ENCODE measurements at regions not wholly inside any gene's neighbourhood (a gene's known extent, or its start where the extent isn't known, plus 50 kb on each side); places are given as distances from the start of the nearest gene placed in this dataset.
"Not testable (repeated sequence)": the region's sequence is repeated elsewhere in the genome, so short reads cannot be mapped to it uniquely, and the experiment has no call there.

DNA sequence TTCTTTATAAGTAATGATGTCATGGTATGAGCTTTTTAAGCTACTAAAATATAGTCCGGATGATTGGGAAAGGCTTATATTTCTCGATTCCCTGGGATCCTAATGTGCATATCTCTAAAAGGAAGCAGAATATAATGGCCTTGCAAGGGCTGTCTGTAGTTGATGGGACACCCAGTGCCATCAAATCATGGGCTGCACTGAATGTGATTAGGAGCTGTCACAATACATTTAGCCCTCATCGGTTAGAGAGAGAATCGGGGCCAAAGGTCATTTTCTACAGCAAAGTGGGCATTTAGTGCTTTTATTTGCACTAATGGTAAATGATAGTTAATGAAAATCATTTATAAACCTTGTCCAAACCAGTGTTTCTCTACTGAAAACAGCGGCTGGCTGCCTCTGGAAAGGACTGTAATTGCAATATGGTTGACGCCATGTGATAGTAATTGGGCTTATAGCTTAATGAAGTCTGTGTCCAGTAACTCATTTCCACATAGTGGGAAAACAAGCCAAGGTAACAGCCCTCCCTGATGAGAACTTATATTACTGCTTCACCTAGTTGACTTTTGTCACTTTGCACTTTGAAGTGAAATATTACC lies 265.0 kb upstream of the AZI2 start:
- Mint-ChIP-seq H3K9me3 (no peaks in the 10 kb centered on the region), H3K27me3 (ENCODE audit: low read depth) (no peaks in the 10 kb centered on the region), H3K27ac (no peak overlapping the region), H3K4me1 (ENCODE audit: low read depth) (no peaks in the 10 kb centered on the region), H3K4me3 (ENCODE audit: low read depth) (no peak overlapping the region), H3K36me3 (ENCODE audit: low read depth) (no peaks in the 10 kb centered on the region)
- DNase-seq (ENCODE audit: low spot score): no peak
- intact Hi-C loops (cut with micrococcal nuclease): no loop called here

DNA sequence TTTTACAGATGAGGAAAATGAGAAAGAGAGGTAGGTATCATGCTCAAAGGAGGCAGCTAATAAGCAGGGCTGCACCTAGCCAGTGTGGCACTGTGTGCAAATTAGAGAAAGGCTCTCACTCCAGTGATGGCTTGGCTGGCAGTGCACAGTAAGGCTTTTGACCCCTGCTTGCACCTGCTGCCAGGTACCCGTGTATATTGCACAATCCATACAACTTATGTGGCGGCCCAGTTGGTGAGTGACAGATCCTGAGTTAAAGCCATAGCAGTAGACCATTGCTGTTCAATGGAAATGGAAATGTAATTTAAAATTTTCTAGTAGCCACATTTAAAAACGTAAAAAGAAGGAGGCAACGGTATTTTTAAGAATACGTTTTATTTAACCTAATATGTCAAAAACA lies 266.4 kb upstream of the AZI2 start:
- DNase-seq (ENCODE audit: low spot score): no peak
- Mint-ChIP-seq H3K4me3 (ENCODE audit: low read depth) (no peak overlapping the region), H3K27ac (no peak overlapping the region), H3K36me3 (ENCODE audit: low read depth) (no peaks in the 10 kb centered on the region), H3K27me3 (ENCODE audit: low read depth) (no peaks in the 10 kb centered on the region), H3K9me3 (no peaks in the 10 kb centered on the region), H3K4me1 (ENCODE audit: low read depth) (no peaks in the 10 kb centered on the region)
- intact Hi-C loops (cut with micrococcal nuclease): no loop called here

DNA sequence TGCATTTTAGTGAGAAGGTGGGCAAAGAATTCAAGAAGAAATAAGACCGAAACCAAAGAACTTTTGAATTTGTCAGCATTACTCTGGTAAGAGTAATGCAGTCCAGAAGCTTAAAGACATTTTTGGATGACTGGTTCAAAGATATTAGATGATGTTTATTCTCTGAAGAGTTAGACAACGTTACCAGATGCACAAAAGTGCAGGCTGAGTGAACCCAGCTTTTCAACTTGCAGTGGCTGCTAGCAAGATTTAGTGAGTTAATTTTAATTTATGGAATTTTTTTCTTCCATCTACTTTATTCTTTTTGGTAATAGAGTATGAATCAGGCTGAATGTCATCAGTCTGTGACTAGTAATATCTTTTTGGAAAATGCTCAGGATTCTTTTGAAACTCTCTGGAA lies 267.3 kb upstream of the AZI2 start:
- H3K27me3 Mint-ChIP-seq (ENCODE audit: low read depth): no peaks in the 10 kb centered on the region
- H3K4me1 Mint-ChIP-seq (ENCODE audit: low read depth): no peaks in the 10 kb centered on the region
- no peaks in the 10 kb centered on the region for H3K36me3 Mint-ChIP-seq (ENCODE audit: low read depth)
- DNase-seq (ENCODE audit: low spot score): no peak
- no peak overlapping the region for H3K4me3 Mint-ChIP-seq (ENCODE audit: low read depth)
- no peaks in the 10 kb centered on the region for H3K9me3 Mint-ChIP-seq
- H3K27ac Mint-ChIP-seq: no peak overlapping the region
- intact Hi-C loops (cut with micrococcal nuclease): no loop called here

DNA sequence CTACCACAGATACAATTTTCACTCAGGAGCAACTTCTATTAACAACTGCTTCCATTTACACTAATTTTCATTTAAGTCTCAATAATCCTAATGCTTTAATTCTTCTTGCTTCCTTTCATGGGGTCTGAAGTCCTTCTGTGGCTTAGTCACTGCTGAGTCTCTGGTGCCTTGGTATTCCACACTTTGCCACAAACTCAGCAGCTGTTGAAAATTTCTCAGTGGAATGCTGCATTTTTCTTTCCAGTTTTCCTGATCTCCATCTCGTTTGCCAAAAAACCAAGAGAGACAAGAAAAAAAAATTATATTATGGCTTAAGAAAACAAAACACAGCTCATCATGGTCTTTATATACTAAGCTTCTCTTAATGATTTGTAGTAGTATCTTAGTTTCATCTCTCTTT lies 269.2 kb upstream of the AZI2 start:
- intact Hi-C loops (cut with micrococcal nuclease): no loop called here
- Mint-ChIP-seq H3K36me3 (ENCODE audit: low read depth) (no peaks in the 10 kb centered on the region), H3K27me3 (ENCODE audit: low read depth) (no peaks in the 10 kb centered on the region), H3K4me1 (ENCODE audit: low read depth) (no peaks in the 10 kb centered on the region), H3K27ac (no peak overlapping the region), H3K9me3 (no peaks in the 10 kb centered on the region), H3K4me3 (ENCODE audit: low read depth) (no peak overlapping the region)
- no peak for DNase-seq (ENCODE audit: low spot score)

DNA sequence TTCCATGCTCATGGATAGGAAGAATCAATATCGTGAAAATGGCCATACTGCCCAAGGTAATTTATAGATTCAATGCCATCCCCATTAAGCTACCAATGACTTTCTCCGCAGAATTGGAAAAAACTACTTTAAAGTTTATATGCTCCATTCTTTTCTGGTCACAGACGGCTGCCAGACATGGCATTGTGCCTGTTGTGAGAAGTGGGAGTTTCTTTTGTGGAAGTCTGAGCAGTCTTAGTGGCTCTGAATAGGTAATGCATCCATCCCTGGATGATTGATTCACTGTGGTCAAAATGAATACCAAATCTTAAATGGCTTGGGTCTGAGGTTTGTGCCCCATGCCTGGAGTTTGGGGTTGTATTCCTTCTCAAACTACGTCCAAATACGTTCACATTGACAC lies 274.5 kb upstream of the AZI2 start:
- H3K9me3 Mint-ChIP-seq: no peaks in the 10 kb centered on the region
- no peaks in the 10 kb centered on the region for H3K36me3 Mint-ChIP-seq (ENCODE audit: low read depth)
- H3K4me3 Mint-ChIP-seq (ENCODE audit: low read depth): no peak overlapping the region
- H3K27me3 Mint-ChIP-seq (ENCODE audit: low read depth): no peaks in the 10 kb centered on the region
- no peak for DNase-seq (ENCODE audit: low spot score)
- H3K27ac Mint-ChIP-seq: no peak overlapping the region
- H3K4me1 Mint-ChIP-seq (ENCODE audit: low read depth): no peaks in the 10 kb centered on the region
- intact Hi-C loops (cut with micrococcal nuclease): no loop called here

DNA sequence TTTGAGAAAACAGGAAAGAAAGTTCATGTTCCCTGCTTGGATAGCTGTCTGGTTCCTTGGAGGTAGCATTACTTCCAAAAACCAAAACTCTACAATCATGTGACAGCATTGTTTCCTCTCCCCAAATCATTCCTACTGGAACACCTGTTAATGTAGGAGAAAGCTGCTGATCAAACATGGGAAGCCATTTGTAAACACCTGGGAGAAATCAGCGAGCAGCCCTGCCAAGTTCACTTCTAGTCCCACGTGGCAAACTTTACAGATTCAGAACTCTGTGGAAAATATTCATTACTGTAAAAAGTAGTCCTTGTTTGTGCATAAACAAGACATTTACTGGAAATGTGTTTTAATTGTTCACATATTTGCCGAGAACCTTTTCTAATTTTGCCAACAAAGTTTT lies 275.5 kb upstream of the AZI2 start:
- intact Hi-C loops (cut with micrococcal nuclease): no loop called here
- H3K4me1 Mint-ChIP-seq (ENCODE audit: low read depth): no peaks in the 10 kb centered on the region
- H3K27ac Mint-ChIP-seq: no peak overlapping the region
- H3K4me3 Mint-ChIP-seq (ENCODE audit: low read depth): no peak overlapping the region
- no peaks in the 10 kb centered on the region for H3K27me3 Mint-ChIP-seq (ENCODE audit: low read depth)
- no peaks in the 10 kb centered on the region for H3K36me3 Mint-ChIP-seq (ENCODE audit: low read depth)
- DNase-seq (ENCODE audit: low spot score): no peak
- no peaks in the 10 kb centered on the region for H3K9me3 Mint-ChIP-seq

DNA sequence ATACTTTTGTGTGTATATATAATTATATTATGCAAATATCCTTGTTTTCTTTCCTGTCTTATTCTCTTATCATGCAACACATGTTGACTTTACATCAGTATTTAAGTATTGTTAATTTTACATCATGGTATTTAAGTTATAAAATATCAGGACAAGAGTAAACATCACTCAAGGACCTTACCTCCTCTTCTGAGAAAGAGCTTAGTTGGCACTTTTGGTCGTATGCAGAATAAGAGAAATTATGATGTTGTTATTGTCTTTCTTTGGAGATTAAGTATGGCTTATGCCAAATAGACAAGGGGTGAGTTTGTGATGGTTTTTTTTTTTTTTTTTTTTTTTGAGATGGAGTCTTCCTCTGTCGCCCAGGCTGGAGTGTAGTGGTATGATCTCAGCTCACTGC lies 279.2 kb upstream of the AZI2 start:
- intact Hi-C loops (cut with micrococcal nuclease); H3K27me3 Mint-ChIP-seq (ENCODE audit: low read depth); H3K27ac Mint-ChIP-seq; H3K36me3 Mint-ChIP-seq (ENCODE audit: low read depth); DNase-seq (ENCODE audit: low spot score); H3K4me3 Mint-ChIP-seq (ENCODE audit: low read depth); H3K4me1 Mint-ChIP-seq (ENCODE audit: low read depth); H3K9me3 Mint-ChIP-seq: not testable (repeated sequence)

DNA sequence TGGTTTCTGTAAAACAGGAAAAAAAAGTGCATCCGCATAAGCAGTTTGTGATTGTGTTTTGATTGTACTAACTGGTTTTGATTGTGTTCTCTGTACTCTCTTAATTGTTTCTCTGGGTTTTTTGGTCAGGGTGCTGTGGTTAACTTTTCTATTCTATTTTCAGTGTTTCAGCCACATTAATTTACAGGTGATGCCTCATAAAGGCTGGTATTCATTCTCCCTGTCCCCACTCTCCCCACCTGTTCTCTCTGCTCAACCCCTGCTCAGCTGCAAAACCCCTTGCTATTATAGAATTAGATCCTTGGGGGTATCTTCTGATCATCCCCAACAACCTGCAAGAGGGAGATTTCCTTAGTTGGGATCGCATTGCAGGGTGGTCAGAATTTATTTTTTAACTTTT lies 285.4 kb upstream of the AZI2 start:
- DNase-seq (ENCODE audit: low spot score): no peak
- H3K27ac Mint-ChIP-seq: no peak overlapping the region
- H3K4me1 Mint-ChIP-seq (ENCODE audit: low read depth): no peaks in the 10 kb centered on the region
- no peaks in the 10 kb centered on the region for H3K9me3 Mint-ChIP-seq
- no peaks in the 10 kb centered on the region for H3K36me3 Mint-ChIP-seq (ENCODE audit: low read depth)
- H3K27me3 Mint-ChIP-seq (ENCODE audit: low read depth): no peaks in the 10 kb centered on the region
- H3K4me3 Mint-ChIP-seq (ENCODE audit: low read depth): no peak overlapping the region
- intact Hi-C loops (cut with micrococcal nuclease): no loop called here

DNA sequence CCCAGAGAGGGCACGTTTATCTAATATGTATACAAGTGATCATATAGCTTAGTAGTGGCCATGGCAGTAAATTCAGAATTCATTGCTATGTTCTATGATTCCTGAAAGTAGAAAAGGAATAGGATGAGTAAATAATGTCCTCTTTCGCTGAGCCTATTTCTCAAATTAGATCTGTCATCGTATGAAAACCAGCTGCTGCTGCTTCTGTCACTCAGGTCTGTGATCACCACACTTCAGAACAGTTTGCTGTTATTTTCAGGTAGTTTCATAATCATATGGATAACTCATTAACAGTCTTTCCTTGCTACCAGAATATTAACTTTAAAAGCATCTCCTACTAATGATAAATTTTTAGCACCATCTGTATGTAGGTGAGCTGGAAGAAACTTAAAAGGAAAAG lies 289.1 kb upstream of the AZI2 start:
- no peaks in the 10 kb centered on the region for H3K9me3 Mint-ChIP-seq
- H3K27me3 Mint-ChIP-seq (ENCODE audit: low read depth): no peaks in the 10 kb centered on the region
- no peaks in the 10 kb centered on the region for H3K36me3 Mint-ChIP-seq (ENCODE audit: low read depth)
- H3K4me1 Mint-ChIP-seq (ENCODE audit: low read depth): no peaks in the 10 kb centered on the region
- H3K4me3 Mint-ChIP-seq (ENCODE audit: low read depth): no peak overlapping the region
- intact Hi-C loops (cut with micrococcal nuclease): no loop called here
- DNase-seq (ENCODE audit: low spot score): no peak
- no peak overlapping the region for H3K27ac Mint-ChIP-seq

DNA sequence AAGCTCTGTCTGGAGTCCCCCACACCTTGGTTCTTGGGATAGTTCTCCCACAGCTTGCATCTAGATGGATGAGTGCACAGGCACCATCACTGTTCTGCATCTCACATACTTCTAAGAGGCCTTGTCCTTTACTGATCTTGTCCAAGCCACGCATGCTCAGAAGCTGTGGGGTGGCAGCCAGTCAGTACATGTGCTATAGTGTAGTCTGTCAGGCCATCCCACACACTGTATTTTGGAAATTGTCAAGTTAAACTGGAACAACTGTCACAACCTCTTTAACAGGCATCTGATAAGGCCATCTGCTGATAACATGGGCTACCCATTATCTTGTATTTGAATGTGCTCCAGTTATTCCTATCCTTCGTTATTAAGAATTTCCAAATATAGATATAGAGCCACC lies 296.5 kb upstream of the AZI2 start:
- no peak for DNase-seq (ENCODE audit: low spot score)
- Mint-ChIP-seq H3K27ac (no peak overlapping the region), H3K36me3 (ENCODE audit: low read depth) (no peaks in the 10 kb centered on the region), H3K27me3 (ENCODE audit: low read depth) (no peaks in the 10 kb centered on the region), H3K4me1 (ENCODE audit: low read depth) (no peaks in the 10 kb centered on the region), H3K4me3 (ENCODE audit: low read depth) (no peak overlapping the region), H3K9me3 (no peaks in the 10 kb centered on the region)
- intact Hi-C loops (cut with micrococcal nuclease): no loop called here

DNA sequence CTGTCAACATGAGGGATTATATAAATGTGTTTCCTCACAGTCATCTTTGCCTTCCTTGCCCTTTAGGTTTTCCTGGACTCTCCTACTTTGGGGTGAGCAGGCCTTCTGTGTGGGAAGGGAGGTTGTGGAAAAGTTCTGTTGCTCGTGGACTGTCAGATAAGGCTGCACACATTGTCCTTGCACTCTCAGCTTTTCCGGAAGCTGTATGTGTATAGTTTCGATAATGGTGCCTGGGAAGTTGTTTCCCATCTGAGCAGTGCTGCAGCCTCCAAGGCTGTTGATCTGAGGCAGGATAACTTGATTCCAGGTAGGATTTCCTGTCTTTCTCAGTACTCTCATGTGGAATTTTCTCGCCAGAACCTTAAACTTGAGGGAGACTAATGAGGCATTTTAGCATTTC lies 297.8 kb upstream of the AZI2 start:
- Mint-ChIP-seq H3K27me3 (ENCODE audit: low read depth) (no peaks in the 10 kb centered on the region), H3K27ac (no peak overlapping the region), H3K9me3 (no peaks in the 10 kb centered on the region), H3K4me3 (ENCODE audit: low read depth) (no peak overlapping the region), H3K36me3 (ENCODE audit: low read depth) (no peaks in the 10 kb centered on the region), H3K4me1 (ENCODE audit: low read depth) (no peaks in the 10 kb centered on the region)
- no peak for DNase-seq (ENCODE audit: low spot score)
- intact Hi-C loops (cut with micrococcal nuclease): no loop called here

DNA sequence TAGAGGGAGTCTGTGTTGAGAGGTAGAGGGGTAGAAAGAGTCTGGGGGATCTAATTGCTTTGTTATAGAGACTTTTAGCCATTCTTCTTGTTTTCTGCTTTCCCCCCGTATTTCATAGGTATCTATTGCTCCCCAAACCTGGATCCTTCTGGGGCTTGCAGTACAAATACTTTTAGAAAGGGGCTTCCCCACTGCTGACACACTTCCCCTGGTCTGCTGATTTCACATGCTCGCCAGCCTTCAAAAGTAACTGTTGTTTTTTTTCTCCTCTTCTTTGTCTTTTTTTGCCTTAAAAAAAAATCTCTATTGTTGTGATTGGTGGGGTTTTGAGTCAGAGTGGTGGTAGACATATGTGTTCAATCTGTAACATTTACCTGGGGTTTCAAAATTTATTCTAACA lies 300.6 kb upstream of the AZI2 start:
- Mint-ChIP-seq H3K27ac (no peak overlapping the region), H3K36me3 (ENCODE audit: low read depth) (no peaks in the 10 kb centered on the region), H3K4me3 (ENCODE audit: low read depth) (no peak overlapping the region), H3K27me3 (ENCODE audit: low read depth) (no peaks in the 10 kb centered on the region), H3K9me3 (no peaks in the 10 kb centered on the region), H3K4me1 (ENCODE audit: low read depth) (peaks cover 2% of the 10 kb centered on the region)
- DNase-seq (ENCODE audit: low spot score): no peak
- intact Hi-C loops (cut with micrococcal nuclease): no loop called here

DNA sequence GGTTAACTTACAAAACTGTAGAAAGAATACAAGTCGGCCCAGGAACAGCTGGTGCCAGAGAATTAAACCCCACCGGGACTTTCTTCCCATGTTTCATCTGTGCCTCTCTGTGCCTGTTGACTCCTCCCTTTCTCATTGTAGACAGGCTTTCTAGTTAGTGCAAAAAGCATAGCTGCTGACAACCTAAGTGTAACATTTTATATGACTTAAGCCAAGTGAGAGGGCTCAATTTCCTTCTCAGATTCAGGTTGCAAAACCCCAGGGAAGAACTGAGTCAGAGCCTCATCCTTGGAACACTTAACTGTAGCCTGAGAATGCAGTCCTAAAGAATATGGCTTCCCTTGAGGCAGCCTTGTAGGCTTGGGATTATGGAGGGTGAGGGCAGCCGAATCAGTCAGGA lies 302.5 kb upstream of the AZI2 start:
- no peaks in the 10 kb centered on the region for H3K36me3 Mint-ChIP-seq (ENCODE audit: low read depth)
- DNase-seq (ENCODE audit: low spot score): no peak
- intact Hi-C loops (cut with micrococcal nuclease): no loop called here
- no peak overlapping the region for H3K4me3 Mint-ChIP-seq (ENCODE audit: low read depth)
- H3K27ac Mint-ChIP-seq: no peak overlapping the region
- no peaks in the 10 kb centered on the region for H3K9me3 Mint-ChIP-seq
- no peaks in the 10 kb centered on the region for H3K27me3 Mint-ChIP-seq (ENCODE audit: low read depth)
- H3K4me1 Mint-ChIP-seq (ENCODE audit: low read depth): peaks cover 2% of the 10 kb centered on the region

DNA sequence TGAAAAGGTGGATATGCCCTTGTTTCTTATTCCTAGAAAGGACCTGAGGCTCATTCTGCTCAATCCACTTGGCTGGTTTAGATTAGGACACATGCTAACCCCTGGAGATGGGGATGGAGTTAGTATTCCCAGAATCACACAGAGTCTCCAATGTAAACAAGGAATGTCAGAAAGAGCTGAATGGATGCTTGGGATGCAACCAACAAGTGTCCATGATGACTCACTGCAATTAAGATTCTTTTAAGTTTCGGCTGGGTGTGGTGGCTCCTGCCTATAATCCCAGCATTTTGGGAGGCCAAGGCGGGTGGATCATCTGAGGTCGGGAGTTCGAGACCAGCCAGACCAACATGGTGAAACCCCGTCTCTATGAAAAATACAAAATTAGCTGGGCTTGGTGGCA lies 315.5 kb upstream of the AZI2 start:
- Mint-ChIP-seq H3K36me3 (ENCODE audit: low read depth) (no peaks in the 10 kb centered on the region), H3K27ac (no peak overlapping the region), H3K4me3 (ENCODE audit: low read depth) (no peak overlapping the region), H3K9me3 (no peaks in the 10 kb centered on the region), H3K4me1 (ENCODE audit: low read depth) (peaks cover 7% of the 10 kb centered on the region), H3K27me3 (ENCODE audit: low read depth) (no peaks in the 10 kb centered on the region)
- intact Hi-C loops (cut with micrococcal nuclease): no loop called here
- DNase-seq (ENCODE audit: low spot score): no peak

Measured in activated T-helper 2 cell treated with anti-CD3 and anti-CD28 coated beads, Interferon-gamma antibody, Interleukin-2, Interleukin-4, amounts not matched to agents 10 μg/mL and 5 μg/mL and 100 μg/mL, durations not matched to agents 14 hours and 24 hours and 36 hours (primary cell).